Stimulated activated CD4-positive, alpha-beta T cell treated with anti-CD3 and anti-CD28 coated beads, Interleukin-15, amount 100 ng/mL, for 1 hour (primary cell): ENCODE measurements at regions not wholly inside any gene's neighbourhood (a gene's known extent, or its start where the extent isn't known, plus 50 kb on each side); places are given as distances from the start of the nearest gene placed in this dataset.
"Not testable (repeated sequence)": the region's sequence is repeated elsewhere in the genome, so short reads cannot be mapped to it uniquely, and the experiment has no call there.

Experiments
- DNase-seq, 2 donors: peaks; one replicate each; pipeline ENCODE4 v3.0.0-alpha.2; 2020; ENCODE audit warnings: low read depth in 1 of 2, low spot score in 1 of 2

DNA sequence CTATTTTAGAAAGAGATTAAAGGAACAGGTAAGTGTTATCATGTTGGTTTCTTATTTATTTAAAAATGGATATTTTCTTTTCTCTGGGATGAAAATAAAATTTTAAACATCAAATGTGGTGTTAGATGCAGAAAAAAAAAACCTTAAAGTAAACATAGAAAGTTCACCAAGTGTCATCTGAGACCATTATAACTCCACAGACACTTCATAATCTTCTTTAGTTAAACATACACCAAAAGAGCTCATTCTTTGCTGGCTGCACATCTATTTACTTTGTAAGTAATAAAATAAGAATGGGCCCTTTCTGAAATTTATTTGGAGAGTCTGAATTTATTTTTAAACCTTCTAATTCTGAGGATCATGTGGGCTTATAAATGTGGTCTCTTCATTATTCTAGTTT is 460.7 kb upstream of the CTSO start:
- no peak for DNase-seq

DNA sequence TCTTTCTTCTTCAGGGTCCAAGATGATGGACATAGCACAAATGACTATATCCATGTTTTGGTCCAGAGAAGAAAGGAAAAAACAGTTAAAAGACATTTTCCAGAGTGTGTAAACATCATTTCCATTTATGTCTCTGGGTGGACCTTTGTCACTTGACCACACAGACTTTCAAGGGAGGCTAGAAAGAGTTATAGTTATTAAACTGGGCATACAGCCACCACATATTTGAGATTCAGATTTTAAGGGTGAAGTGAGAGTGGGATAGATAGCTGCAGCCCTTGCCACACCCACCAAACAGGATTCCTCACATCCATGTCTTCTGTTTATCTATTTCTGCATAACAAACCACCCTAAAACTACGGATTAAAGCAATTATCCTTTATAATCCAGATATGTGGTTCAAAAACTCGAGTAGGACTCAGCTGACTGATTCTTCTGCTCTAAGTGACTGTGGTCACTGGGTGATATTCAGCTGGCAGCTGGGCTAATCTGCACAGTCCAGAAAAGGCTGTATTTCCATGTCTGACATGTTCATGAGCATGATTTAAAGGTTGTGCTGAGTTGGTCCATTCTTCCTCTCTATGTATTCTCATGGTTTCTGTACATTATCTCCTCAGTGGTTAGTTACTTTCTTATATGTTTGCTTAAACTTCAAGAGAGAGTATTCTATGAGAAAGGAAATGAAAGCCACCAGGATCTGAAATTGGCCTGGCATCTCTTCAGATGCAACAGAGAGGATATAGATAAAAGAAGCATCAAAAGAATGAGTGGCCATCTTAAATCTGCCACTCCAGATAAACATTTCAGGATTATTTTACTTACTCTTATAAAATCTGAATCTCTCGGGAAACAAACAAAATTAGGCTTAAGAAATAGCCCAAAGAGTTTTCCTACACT is 459.8 kb upstream of the CTSO start:
- no peak for DNase-seq

DNA sequence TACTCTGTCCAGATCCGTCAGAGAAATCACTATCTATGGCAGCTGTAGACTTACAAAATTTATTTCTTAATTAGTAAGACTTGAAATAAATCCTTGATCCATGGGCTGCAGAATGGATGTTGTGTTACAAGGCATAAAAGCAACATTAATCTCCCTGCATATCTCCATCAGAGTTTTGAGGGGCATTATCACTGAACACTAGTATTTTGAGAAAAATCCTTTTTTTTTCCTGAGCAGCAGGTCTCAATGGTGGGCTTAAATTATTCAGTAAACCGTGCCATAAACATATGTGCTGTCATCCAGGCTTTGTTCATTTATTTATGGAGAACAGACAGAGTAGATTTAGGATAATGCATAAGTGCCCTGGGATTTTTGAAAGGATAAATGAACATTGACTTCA is 457.9 kb upstream of the CTSO start:
- no peak for DNase-seq

DNA sequence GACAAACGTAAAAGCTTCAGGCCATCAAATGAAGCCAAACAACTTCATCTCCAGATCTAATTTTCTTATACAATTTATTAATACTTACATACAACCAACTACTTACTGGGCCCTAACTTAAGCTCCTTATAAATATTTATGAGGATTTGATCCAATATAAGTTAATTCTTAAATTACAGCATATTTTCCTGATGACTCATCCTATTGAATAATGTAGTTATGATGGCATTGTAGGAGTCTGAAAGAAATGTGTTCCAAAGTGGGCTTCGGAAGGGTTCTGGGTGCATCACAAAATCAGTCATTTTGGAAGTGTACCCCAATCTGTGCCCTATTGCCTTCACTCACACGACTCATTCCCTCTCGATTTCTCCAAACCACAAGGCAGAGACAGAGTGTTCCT is 455.1 kb upstream of the CTSO start:
- DNase-seq: no peak

DNA sequence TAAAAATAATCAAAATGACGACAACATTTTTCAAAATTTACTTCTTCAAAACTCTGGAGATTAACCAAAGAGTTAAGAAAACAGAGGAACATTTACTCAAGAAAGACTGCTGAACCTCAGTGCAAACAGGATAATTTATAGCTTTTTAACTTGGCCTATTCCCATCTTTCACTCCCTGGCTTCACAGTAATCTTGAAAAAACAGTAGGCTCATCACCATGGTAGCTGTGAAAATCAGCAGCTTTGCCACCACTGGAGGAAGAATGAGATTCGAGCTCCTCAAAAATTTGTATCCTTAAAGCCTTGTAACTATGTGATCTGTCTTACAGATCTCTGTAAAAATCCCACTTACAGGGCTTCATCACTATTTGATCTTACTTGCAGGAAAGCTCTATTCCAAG is 447.7 kb upstream of the CTSO start:
- DNase-seq: no peak

DNA sequence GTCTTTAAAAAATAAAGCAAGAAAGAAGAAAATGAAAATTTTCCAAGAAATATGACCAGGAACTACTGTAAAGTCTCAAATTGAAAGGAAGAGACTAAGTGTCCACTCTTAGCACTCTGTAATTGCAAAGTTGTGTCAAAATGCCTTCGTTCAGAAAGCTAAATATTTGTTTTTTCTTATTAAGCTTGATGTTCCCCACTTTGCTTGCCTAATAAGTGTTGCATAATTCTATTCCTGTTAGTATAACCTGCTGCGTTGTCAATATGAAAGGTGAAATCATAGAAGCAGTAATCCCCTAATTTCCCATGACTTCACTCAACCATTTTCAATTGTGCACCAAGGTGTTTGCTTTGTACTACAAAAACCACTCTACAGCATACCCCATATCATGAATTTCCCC is 442.9 kb upstream of the CTSO start:
- DNase-seq: no peak

DNA sequence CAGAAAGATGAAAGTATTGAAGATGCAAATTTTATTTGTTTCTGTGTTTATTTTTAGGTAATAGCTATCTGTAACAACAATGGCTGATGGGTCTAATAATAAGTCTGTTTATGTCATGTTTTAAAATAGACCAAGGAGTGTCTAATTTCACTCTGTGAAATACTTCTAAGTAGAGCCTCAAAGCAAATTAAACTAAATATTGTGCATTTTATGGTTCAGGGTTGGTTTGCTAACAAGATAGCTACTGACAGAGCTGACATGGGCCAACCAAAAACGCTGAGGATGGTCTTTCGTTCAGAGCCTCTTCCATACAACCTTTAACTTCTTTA is 437.6 kb upstream of the CTSO start:
- no peak for DNase-seq

DNA sequence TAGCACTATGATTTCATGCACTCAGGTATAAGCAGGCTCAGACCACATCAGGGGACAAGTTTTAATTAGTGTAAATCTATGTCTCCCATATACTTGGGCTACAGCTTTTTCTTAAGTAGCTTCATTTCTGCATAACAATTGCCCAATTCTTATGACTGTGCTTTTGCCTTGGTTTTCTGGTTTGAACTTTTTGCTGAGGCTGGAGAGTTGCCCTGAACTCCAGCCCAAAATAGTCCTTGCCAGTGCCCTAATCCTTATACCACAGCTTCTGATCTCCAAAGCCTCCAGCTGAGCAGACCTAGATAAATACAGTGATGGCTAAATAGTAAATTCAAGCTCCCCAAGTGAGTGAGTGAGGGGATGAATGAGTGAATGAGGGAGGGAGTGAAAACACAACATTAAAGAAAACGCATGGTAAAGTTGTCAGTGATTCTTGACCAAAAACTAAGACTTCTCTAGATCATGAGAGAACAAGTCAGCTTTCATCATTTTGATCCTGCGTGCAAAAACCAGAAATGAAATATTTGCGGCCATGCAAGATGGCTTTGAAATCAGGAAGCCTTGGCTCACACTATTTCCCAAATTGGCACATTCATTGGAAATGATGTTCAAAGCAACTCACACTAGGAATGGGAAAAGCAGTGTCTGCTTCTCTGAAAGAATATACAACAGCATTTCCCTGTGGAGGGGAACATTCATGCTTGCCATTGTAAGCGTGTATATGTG is 437.1 kb upstream of the CTSO start:
- DNase-seq: no peak

DNA sequence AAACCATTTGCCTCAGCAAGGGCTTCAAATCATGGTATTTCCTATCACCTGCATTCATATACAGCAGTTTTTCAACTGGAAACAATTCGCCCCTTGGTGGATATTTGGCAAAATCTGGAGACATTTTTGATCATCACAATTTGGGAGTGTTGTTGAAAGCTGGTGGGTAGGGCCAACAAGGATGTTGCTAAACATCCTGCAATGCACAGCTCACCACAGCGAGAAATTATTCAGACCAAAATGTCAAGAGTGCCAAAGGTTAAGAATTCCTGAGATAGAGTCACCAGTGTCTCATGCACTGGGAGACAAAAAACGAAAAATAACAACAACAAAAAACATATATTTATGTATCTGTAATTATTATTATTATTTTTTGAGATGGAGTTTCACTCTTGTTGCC is 435.2 kb upstream of the CTSO start:
- no peak for DNase-seq

DNA sequence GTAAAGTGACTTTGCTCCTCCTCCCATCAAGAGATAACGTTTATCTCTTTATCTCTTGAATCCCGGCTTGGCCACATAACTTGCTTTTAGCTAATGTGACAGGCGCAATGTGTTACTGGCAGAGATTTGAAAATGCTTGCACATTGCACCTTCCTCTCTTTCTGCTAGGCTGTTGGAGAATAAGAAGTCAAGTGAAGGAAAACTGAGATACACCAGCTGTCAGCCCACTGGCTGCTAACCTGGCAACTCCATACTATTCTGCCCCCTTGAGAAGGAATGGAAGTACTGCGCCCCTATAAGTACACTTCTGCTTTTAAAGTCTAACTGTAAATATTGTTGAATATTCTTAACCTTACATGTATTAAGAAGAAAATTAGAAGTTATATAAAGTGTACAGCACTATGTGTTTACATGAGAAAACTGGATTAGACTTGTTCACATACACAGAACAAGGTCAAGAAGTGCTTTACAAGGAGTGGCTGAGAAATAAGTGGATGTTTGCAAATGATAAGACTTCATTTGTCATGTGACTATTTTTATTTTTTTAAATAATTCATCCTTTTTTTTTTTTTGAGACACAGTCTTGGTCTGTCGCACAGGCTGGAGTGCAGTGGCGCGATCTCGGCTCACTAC is 424.5 kb upstream of the CTSO start:
- no peak for DNase-seq

DNA sequence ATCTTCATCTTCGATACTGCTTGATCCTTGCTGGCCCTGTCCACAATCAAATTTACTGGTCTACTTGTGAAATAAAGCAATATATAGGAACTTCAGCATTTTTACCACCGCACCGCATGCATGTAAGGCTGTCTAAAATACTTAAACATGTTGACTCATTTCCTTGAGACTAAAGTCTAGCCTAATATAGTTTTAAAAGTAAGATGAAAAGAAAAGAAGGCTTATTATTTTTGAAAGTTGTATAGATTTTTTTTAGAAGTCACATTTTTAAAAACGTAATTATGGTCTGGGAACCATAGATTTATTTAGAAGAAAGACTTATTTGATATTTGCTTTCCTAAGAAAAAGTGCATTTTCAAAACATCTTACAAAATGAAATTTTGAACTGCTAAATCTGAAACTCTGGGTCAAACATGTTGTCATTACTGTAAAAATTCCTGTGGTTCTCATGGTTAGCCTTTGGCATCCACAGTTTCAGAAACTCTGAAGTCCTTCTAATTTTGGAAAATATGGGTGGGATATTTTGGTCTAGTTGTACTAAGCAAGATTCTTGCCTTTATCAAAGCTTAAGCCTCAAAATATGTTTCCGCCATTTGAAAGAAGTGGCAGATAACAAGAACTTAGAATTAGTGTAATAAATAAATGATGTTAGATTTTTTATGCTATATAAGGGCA is 423.5 kb upstream of the CTSO start:
- DNase-seq: no peak

DNA sequence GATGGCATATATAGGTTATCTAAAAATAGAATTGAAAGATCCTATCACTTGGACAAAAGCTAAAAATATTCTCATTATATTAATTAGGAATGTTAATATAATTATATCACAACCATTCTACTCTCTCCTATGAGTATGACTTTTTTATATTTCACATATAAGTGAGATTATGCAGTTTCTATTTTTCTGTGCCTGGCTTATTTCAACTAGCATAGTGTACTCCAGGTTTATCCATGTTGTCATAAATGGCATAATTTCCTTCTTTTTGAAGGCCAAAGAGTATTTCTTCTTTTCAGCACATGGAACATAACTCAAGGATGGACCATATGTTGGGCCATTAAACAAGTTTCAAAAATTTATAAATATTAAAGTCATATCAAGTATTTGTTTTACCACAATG is 421.2 kb upstream of the CTSO start:
- no peak for DNase-seq

DNA sequence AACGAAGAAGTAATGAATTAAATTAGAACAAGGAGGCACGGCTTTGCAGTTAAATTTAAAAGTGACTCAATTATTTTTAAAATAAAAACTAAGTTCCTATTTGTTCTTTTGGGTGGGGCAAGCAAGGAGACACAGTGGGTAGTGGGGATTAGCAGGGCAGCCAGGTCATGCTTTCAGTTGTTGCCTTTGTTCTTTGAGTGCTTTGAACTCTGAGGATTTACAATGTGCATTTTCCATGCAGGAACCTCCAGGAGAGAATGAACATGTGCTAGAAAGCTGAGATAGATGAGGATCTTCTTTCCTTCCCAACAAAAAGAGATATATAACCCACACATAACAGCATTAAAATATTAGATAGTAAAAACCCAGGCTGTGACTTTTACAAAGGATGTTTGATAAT is 420.4 kb upstream of the CTSO start:
- DNase-seq: no peak

DNA sequence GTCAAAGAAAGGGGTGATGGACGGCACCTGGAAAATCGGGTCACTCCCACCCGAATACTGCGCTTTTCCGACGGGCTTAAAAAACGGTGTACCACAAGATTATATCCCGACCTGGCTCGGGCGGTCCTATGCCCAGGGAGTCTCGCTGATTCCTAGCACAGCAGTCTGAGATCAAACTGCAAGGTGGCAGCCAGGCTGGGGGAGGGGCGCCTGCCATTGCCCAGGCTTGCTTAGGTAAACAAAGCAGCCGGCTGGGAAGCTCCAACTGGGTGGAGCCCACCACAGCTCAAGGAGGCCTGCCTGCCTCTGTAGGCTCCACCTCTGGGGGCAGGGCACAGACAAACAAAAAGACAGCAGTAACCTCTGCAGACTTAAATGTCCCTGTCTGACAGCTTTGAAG is 413.8 kb upstream of the CTSO start:
- not testable (repeated sequence) for DNase-seq

DNA sequence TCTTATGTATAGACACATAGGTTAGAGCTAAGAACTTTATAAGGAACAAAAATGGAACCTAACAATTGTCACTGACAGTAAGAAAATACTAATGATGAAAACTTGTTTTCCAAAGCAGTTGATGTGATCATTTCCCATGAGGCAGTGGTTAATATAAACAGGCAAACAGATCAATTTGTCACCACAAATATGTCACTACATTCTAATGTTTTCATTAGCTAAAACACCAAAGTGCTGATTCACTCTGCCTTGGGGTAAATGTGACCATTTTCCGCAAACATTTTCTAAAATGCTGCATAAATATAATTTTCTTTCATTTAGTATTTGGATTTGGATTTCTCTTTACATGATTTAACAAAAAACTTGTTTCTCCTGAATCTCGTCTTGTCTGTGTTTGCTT is 408.9 kb upstream of the CTSO start:
- DNase-seq: no peak

DNA sequence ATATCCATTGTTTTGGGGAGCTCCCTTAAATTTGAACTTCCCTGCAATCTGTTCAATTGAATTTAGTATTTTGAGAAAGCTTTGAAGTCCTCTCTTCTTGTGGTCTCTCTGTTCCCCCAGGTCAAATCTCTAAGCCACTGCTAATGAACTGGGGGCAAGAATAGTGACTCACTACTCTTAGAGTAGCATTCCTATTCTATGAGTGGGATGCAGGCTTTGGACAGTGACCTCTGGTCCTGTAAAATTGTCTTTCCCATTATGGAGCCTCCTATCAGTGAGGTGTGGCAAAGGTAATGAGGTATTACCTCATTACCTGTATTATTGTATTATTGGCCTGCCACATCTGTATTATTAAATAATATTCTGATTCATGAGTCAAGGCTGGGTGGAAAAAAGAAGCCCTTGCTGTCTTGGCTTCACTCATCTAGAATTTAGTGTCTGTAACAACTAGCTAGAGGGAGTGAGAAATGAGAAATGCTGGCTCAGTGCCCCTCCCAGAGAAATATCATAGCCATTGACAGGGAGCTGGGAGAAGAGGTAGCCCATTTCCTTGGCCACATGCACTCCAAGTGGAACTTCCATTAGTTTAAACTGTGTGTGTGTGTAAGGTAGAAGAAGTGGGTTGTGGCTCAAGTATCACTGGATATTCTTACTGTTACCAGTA is 393.9 kb upstream of the CTSO start:
- no peak for DNase-seq

DNA sequence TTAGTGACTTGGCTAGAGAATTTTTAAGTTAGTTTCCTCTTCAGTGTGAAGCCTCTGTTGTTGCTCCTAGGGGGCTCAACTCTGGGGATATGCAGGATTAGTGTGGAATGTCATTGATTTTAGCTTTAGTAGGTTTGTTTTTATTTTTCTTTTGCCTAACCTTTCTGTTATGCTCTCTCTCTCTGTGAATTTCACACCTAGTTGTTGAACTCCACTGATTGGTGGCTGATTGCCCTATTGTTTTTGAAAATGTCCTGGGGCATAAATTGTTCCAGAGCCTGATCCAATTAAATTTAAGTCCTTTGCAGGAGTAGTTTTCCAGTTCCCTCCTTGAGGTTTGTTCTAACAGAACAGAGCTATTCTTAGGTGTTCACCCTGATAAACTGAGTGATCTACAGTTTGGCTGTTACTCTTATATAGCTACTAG is 393.3 kb upstream of the CTSO start:
- no peak for DNase-seq

DNA sequence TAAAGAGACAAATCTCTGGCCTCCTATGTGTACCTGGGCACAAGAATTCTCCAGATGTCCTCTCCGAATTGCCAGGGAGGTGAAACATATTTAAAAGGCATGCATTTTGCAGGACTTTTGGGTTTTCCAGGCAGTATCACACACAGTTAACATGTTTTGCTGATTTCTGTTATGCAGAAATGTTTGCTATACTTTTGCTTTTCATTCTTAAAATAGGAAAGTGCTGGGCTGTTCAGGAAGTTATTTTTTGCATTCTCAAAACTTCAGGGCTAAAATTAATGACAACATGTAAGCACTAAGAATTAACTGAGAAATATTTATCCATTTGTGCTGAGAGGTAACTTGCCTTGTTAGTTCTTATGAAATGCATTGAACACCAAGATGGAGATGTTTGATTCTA is 390.7 kb upstream of the CTSO start:
- no peak for DNase-seq

DNA sequence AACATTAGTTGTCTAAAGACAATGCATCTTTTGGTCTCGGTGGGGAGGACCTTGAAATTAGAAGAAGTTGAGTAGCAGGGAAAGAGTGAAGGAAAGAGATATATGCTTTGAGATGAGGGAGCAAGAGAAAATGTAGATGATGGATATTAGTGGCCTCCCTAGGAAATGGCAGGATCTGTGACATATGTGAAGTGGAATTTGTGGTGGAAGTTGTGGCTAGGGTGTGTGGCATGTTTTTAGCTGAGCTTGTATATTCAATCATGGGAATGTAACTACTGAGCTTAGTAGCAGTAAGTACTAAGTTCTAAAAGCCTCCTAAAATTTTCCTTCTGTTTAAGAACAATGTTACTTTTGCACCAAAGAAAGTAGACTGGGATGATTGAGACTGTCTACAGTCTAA is 382.8 kb upstream of the CTSO start:
- no peak for DNase-seq

DNA sequence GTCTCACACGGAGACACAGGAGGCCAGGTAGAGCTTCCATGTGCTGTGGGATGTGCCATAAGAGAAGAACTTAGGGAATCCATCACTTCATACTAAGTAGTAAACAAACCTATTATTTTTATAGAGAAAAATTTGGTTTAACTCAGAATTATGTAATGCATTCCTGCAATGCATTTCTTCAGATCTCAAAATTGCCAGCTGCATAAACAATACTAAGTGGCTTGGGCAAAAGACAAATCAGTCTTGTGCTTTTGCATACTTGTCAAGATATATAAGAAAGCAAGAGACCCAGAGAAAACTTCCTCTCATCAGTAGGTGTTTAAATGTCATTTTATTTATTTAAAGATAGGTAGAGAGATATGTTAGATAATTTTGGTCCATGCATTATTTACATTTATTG is 382.1 kb upstream of the CTSO start:
- DNase-seq: no peak

DNA sequence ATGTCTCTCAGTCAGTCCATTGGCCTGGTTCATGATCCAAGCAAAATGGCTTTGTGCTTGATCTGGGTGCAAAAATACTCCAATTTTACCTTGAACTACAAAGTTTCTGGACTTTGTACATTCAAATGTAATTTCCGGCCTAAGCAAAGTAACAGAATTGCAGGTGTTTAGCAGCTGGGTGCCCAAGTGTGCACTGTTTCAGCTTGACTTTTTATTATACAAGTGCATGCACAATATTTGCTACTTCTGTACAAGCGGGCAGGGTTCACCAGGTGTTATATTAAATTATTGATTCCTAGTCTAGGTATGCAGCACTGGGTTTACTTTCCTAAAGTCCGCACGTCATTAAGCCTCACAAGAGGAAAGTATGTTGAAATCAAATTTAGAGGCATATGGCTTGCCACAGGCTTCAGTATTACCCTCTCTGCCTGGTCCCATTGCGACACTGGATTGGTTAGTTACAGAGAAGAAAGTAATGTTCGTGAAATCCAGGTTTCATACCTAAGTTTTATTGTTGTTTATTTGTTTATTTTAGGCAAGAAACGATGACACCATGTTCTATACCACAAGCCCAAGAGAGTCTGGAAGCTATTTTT is 376.9 kb upstream of the CTSO start:
- DNase-seq: no peak
